GM23338 (cell line): ENCODE measurements at regions not wholly inside any gene's neighbourhood (a gene's known extent, or its start where the extent isn't known, plus 50 kb on each side); places are given as distances from the start of the nearest gene placed in this dataset.

Experiments
- ATAC-seq: fragments of 200-7000 bp; cut with Tn5 transposase; 3 replicates; pipeline ENCODE4 v1.9.1; 2020
- DNase-seq: peaks from one replicate; pipeline ENCODE4 v3.0.0-alpha.2; 2015; ENCODE audit warnings: low spot score
- H2AFZ ChIP-seq: fragments of 200-600 bp; sonication (generic); 2 replicates; pipeline ENCODE4 v1.8.0; 2016; ENCODE audit warnings: antibody characterized with exemption, mild to moderate bottlenecking, moderate library complexity
- H3F3A ChIP-seq: fragments of 200-600 bp; sonication (generic); replicated peaks from 2 replicates; pipeline ENCODE4 v1.8.0; 2017; ENCODE audit warnings: antibody characterized with exemption, mixed run types, low read depth
- H3K27ac ChIP-seq: fragments of 200-600 bp; sonication (generic); 2 replicates; pipeline ENCODE4 v1.6.1; 2016; ENCODE audit warnings: low read depth
- H3K27me3 ChIP-seq: fragments of 200-600 bp; sonication (generic); 2 replicates; pipeline ENCODE4 v1.8.0; 2016; ENCODE audit warnings: mild to moderate bottlenecking, mixed run types, moderate library complexity; ENCODE audit not compliant: insufficient read depth
- H3K36me3 ChIP-seq: fragments of 200-600 bp; sonication (generic); 2 replicates; pipeline ENCODE4 v1.8.0; 2016; ENCODE audit warnings: mild to moderate bottlenecking; ENCODE audit not compliant: insufficient read depth
- H3K4me1 ChIP-seq: fragments of 200-600 bp; sonication (generic); 2 replicates; pipeline ENCODE4 v1.8.0; 2016; ENCODE audit warnings: mild to moderate bottlenecking, moderate library complexity; ENCODE audit not compliant: insufficient read depth
- H3K4me2 ChIP-seq: fragments of 200-600 bp; sonication (generic); 2 replicates; pipeline ENCODE4 v1.7.1; 2017; ENCODE audit warnings: mixed run types
- H3K4me3 ChIP-seq: fragments of 200-600 bp; sonication (generic); 2 replicates; pipeline ENCODE4 v1.6.1; 2016; ENCODE audit warnings: mixed run types
- H3K79me2 ChIP-seq: fragments of 200-600 bp; sonication (generic); replicated peaks from 2 replicates; pipeline ENCODE4 v1.8.0; 2017; ENCODE audit warnings: mild to moderate bottlenecking; ENCODE audit not compliant: insufficient read depth
- H3K9me2 ChIP-seq: fragments of 200-600 bp; sonication (generic); 2 replicates; pipeline ENCODE4 v1.8.0; 2017; ENCODE audit not compliant: insufficient read depth
- H4K20me1 ChIP-seq: fragments of 200-600 bp; sonication (generic); replicated peaks from 2 replicates; pipeline ENCODE4 v1.8.0; 2017; ENCODE audit warnings: mild to moderate bottlenecking; ENCODE audit not compliant: insufficient read depth
- H3K27ac Mint-ChIP-seq: 2 replicates; pipeline ENCODE4 v1.8.0; 2020; ENCODE audit warnings: inconsistent platforms, mild to moderate bottlenecking, moderate library complexity, mixed read lengths
- H3K27me3 Mint-ChIP-seq: 3 replicates; pipeline ENCODE4 v1.8.0; 2022; ENCODE audit warnings: low read depth, mild to moderate bottlenecking, moderate library complexity, mixed read lengths, inconsistent platforms; ENCODE audit not compliant: insufficient read depth, poor library complexity
- H3K36me3 Mint-ChIP-seq: 3 replicates; pipeline ENCODE4 v1.8.0; 2021; ENCODE audit warnings: low read depth, mild to moderate bottlenecking, inconsistent platforms, moderate library complexity, mixed read lengths
- H3K4me1 Mint-ChIP-seq: 3 replicates; pipeline ENCODE4 v1.8.0; 2020; ENCODE audit warnings: mild to moderate bottlenecking, inconsistent platforms, mixed read lengths
- H3K4me3 Mint-ChIP-seq: 3 replicates; pipeline ENCODE4 v1.8.0; 2021; ENCODE audit warnings: moderate library complexity, mild to moderate bottlenecking, inconsistent platforms, mixed read lengths
- H3K9me3 Mint-ChIP-seq: 3 replicates; pipeline ENCODE4 v1.8.0; 2020; ENCODE audit warnings: moderate library complexity, mild to moderate bottlenecking, inconsistent platforms, mixed read lengths
- NANOG ChIP-seq: IDR thresholded peaks from 2 replicates; pipeline ENCODE4 v1.6.1; 2016; ENCODE audit warnings: antibody characterized with exemption, borderline replicate concordance
- ZNF114 ChIP-seq: fragments of 250-450 bp; sonication (Bioruptor Pico); IDR thresholded peaks from 2 replicates; pipeline ENCODE4 v1.5.0; 2020; ENCODE audit warnings: mild to moderate bottlenecking, moderate library complexity
- TF ChIP-seq, protein P1 (sequence below), 2 experiments: fragments of 200-600 bp in 1 of 2; sonication (generic) in 1 of 2; conservative IDR thresholded peaks; 2 replicates each; pipeline versions ENCODE4 v1.5.1 to v1.6.1; 2016 to 2017; ENCODE audit warnings: antibody characterized with exemption in 2 of 2, low read depth in 2 of 2, mild to moderate bottlenecking in 2 of 2, moderate library complexity in 1 of 2
- TF ChIP-seq, protein P2 (sequence below): fragments of 250-450 bp; sonication (Bioruptor Pico); IDR thresholded peaks from 2 replicates; pipeline ENCODE4 v1.5.0; 2020; ENCODE audit warnings: mild to moderate bottlenecking, moderate library complexity

DNA sequence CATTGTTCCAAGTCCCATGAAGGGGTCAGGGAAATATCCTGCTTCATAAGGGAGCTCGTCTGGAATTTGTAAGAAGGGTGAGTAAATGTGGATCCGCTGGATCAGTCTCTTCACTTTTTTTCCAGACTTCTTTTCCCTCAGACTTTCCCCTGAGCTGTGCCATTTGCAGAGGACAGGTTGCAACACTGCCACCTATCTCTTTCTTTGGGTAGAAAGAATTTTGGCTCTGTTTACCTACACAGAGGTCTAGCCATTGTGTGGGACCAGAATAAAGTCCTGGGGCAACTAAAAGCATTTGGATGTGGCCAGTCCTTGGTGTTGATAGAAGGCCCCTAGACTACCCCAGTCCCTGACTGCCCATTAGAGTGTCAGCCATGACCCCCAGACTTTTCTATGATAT, 1146.7 kb upstream of the PRMT6 start:
- no peak overlapping the region for H3K4me2 ChIP-seq
- H4K20me1 ChIP-seq: no peaks in the 10 kb centered on the region
- H3K4me1 Mint-ChIP-seq: no peaks in the 10 kb centered on the region
- no peaks in the 10 kb centered on the region for H3K4me1 ChIP-seq
- peaks cover 9% of the 10 kb centered on the region; the same call in 2 of the 3 replicates for H3K9me3 Mint-ChIP-seq
- DNase-seq: peak; percentile 50
- no peaks in the 10 kb centered on the region for H3K27me3 Mint-ChIP-seq
- TF ChIP-seq, protein P1, sequence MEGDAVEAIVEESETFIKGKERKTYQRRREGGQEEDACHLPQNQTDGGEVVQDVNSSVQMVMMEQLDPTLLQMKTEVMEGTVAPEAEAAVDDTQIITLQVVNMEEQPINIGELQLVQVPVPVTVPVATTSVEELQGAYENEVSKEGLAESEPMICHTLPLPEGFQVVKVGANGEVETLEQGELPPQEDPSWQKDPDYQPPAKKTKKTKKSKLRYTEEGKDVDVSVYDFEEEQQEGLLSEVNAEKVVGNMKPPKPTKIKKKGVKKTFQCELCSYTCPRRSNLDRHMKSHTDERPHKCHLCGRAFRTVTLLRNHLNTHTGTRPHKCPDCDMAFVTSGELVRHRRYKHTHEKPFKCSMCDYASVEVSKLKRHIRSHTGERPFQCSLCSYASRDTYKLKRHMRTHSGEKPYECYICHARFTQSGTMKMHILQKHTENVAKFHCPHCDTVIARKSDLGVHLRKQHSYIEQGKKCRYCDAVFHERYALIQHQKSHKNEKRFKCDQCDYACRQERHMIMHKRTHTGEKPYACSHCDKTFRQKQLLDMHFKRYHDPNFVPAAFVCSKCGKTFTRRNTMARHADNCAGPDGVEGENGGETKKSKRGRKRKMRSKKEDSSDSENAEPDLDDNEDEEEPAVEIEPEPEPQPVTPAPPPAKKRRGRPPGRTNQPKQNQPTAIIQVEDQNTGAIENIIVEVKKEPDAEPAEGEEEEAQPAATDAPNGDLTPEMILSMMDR (conservative IDR thresholded peaks at IDR 0.05; ENCODE audit: low read depth in 2 of 2): peak; percentile 44 to 59
- TF ChIP-seq, protein P2, sequence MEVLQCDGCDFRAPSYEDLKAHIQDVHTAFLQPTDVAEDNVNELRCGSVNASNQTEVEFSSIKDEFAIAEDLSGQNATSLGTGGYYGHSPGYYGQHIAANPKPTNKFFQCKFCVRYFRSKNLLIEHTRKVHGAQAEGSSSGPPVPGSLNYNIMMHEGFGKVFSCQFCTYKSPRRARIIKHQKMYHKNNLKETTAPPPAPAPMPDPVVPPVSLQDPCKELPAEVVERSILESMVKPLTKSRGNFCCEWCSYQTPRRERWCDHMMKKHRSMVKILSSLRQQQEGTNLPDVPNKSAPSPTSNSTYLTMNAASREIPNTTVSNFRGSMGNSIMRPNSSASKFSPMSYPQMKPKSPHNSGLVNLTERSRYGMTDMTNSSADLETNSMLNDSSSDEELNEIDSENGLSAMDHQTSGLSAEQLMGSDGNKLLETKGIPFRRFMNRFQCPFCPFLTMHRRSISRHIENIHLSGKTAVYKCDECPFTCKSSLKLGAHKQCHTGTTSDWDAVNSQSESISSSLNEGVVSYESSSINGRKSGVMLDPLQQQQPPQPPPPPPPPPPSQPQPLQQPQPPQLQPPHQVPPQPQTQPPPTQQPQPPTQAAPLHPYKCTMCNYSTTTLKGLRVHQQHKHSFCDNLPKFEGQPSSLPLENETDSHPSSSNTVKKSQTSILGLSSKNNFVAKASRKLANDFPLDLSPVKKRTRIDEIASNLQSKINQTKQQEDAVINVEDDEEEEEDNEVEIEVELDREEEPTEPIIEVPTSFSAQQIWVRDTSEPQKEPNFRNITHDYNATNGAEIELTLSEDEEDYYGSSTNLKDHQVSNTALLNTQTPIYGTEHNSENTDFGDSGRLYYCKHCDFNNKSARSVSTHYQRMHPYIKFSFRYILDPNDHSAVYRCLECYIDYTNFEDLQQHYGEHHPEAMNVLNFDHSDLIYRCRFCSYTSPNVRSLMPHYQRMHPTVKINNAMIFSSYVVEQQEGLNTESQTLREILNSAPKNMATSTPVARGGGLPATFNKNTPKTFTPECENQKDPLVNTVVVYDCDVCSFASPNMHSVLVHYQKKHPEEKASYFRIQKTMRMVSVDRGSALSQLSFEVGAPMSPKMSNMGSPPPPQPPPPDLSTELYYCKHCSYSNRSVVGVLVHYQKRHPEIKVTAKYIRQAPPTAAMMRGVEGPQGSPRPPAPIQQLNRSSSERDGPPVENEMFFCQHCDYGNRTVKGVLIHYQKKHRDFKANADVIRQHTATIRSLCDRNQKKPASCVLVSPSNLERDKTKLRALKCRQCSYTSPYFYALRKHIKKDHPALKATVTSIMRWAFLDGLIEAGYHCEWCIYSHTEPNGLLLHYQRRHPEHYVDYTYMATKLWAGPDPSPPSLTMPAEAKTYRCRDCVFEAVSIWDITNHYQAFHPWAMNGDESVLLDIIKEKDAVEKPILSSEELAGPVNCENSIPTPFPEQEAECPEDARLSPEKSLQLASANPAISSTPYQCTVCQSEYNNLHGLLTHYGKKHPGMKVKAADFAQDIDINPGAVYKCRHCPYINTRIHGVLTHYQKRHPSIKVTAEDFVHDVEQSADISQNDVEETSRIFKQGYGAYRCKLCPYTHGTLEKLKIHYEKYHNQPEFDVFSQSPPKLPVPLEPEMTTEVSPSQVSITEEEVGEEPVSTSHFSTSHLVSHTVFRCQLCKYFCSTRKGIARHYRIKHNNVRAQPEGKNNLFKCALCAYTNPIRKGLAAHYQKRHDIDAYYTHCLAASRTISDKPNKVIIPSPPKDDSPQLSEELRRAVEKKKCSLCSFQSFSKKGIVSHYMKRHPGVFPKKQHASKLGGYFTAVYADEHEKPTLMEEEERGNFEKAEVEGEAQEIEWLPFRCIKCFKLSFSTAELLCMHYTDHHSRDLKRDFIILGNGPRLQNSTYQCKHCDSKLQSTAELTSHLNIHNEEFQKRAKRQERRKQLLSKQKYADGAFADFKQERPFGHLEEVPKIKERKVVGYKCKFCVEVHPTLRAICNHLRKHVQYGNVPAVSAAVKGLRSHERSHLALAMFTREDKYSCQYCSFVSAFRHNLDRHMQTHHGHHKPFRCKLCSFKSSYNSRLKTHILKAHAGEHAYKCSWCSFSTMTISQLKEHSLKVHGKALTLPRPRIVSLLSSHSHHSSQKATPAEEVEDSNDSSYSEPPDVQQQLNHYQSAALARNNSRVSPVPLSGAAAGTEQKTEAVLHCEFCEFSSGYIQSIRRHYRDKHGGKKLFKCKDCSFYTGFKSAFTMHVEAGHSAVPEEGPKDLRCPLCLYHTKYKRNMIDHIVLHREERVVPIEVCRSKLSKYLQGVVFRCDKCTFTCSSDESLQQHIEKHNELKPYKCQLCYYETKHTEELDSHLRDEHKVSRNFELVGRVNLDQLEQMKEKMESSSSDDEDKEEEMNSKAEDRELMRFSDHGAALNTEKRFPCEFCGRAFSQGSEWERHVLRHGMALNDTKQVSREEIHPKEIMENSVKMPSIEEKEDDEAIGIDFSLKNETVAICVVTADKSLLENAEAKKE (CRISPR knock-in tag): no peak
- TF ChIP-seq ZNF114 (CRISPR knock-in tag): no peak
- TF ChIP-seq NANOG: no peak
- H3K27me3 ChIP-seq: no peaks in the 10 kb centered on the region
- H3K27ac Mint-ChIP-seq: no peak overlapping the region
- H3K27ac ChIP-seq: no peak overlapping the region
- no peak overlapping the region for H3K4me3 Mint-ChIP-seq
- H2AFZ ChIP-seq: peak overlapping the region; percentile 19; the same call in 1 of the 2 replicates
- H3K79me2 ChIP-seq: no peaks in the 10 kb centered on the region
- H3F3A ChIP-seq: no peaks in the 10 kb centered on the region
- peak; percentile 88 for ATAC-seq
- no peaks in the 10 kb centered on the region for H3K36me3 ChIP-seq
- no peaks in the 10 kb centered on the region for H3K36me3 Mint-ChIP-seq
- peaks cover 5% of the 10 kb centered on the region; the same call in 1 of the 2 replicates for H3K9me2 ChIP-seq
- no peak overlapping the region for H3K4me3 ChIP-seq

DNA sequence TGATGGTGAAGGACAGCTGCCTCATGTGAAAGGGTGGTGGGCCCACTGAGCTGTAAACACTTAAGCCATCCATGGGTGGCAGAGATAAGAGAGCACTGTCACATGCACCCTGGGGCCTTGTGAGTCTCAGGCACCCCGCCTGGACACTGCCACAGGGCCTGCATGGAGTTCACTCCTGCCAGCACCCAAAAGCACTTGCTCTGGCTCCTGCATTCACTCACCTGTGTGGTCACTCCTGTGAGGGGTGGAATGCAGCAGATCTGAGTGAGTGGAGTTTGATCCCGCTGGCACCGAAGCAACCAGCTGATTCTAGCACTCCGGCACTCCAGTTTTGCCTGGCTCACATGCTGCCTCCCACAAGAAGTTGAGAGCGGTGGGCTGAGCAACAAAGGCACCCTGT, 1142.1 kb upstream of the PRMT6 start:
- peaks cover 5% of the 10 kb centered on the region; the same call in 1 of the 2 replicates for H3K9me2 ChIP-seq
- H3K4me1 ChIP-seq: no peaks in the 10 kb centered on the region
- H4K20me1 ChIP-seq: no peaks in the 10 kb centered on the region
- H3K4me2 ChIP-seq: no peak overlapping the region
- Mint-ChIP-seq H3K27me3 (no peaks in the 10 kb centered on the region), H3K9me3 (no peaks in the 10 kb centered on the region), H3K36me3 (no peaks in the 10 kb centered on the region), H3K4me3 (no peak overlapping the region), H3K27ac (no peak overlapping the region), H3K4me1 (no peaks in the 10 kb centered on the region)
- no peaks in the 10 kb centered on the region for H3K36me3 ChIP-seq
- no peaks in the 10 kb centered on the region for H3F3A ChIP-seq
- no peak for ATAC-seq
- H3K27ac ChIP-seq: no peak overlapping the region
- DNase-seq: no peak
- no peaks in the 10 kb centered on the region for H3K79me2 ChIP-seq
- no peak overlapping the region for H3K4me3 ChIP-seq
- peak overlapping the region; percentile 63; the same call in 1 of the 2 replicates for H2AFZ ChIP-seq
- H3K27me3 ChIP-seq: no peaks in the 10 kb centered on the region
- TF ChIP-seq, protein P2 (CRISPR knock-in tag): no peak
